Panc1 (cell line): ENCODE measurements at regions not wholly inside any gene's neighbourhood (a gene's known extent, or its start where the extent isn't known, plus 50 kb on each side); places are given as distances from the start of the nearest gene placed in this dataset.

ENCODE experiments used
- ATAC-seq: fragments of 200-7000 bp; cut with Tn5 transposase; 2 replicates; pipeline ENCODE4 v1.9.1; 2020; ENCODE audit warnings: mild to moderate bottlenecking, moderate library complexity
- BruUV-seq: library from RNA; stranded (reverse); fragments of 400-500 nt; replicated peaks from 2 replicates; lab custom pipeline; 2021; lab: Mats Ljungman, UMichigan
- CTCF ChIA-PET: fragments of 300-600 bp; sonication (Branson Sonifier 250); formaldehyde crosslinking; loops from one replicate; lab custom pipeline; 2022; ENCODE audit warnings: antibody characterized with exemption; lab: Charles Lee
- POLR2A ChIA-PET: fragments of 300-600 bp; sonication (Branson Sonifier 250); formaldehyde crosslinking; loops from one replicate; lab custom pipeline; 2022; ENCODE audit warnings: antibody characterized with exemption; lab: Charles Lee
- DNase-seq: peaks from one replicate; pipeline ENCODE4 v3.0.0-alpha.2; 2010; ENCODE audit warnings: low read depth, low spot score
- H3K27ac ChIP-seq: 2 replicates; pipeline ENCODE4 v1.5.1; 2011; ENCODE audit warnings: mild to moderate bottlenecking, low read length, inconsistent platforms
- H3K27me3 ChIP-seq: fragments of 200-500 bp; sonication (Bioruptor generic); 2 replicates; pipeline ENCODE4 v1.6.0; 2014; ENCODE audit warnings: low read length, inconsistent platforms; ENCODE audit not compliant: control insufficient read depth, insufficient read depth
- H3K36me3 ChIP-seq: fragments of 200-500 bp; sonication (Bioruptor generic); 2 replicates; pipeline ENCODE4 v1.5.1; 2014; ENCODE audit warnings: inconsistent platforms, mild to moderate bottlenecking, low read length, moderate library complexity; ENCODE audit not compliant: control insufficient read depth, insufficient read depth
- H3K4me1 ChIP-seq: 2 replicates; pipeline ENCODE4 v1.5.1; 2011; ENCODE audit warnings: inconsistent platforms, mild to moderate bottlenecking, low read length, moderate library complexity; ENCODE audit not compliant: control insufficient read depth, insufficient read depth
- H3K4me3 ChIP-seq, 2 experiments: 2 replicates each; pipeline ENCODE4 v1.5.1; 2011 to 2012; ENCODE audit warnings: low read depth in 2 of 2, low read length in 2 of 2, mild to moderate bottlenecking in 2 of 2, inconsistent platforms in 1 of 2, moderate library complexity in 1 of 2
- H3K9me3 ChIP-seq: fragments of 200-500 bp; sonication (Bioruptor generic); 2 replicates; pipeline ENCODE4 v1.5.1; 2014; ENCODE audit warnings: low read depth, mild to moderate bottlenecking, inconsistent platforms, low read length, moderate library complexity; ENCODE audit not compliant: control insufficient read depth, insufficient read depth
- CTCF ChIP-seq: fragments of 450-650 bp; IDR thresholded peaks from 2 replicates; pipeline ENCODE4 v1.5.1; 2017; ENCODE audit warnings: mild to moderate bottlenecking
- POLR2AphosphoS5 ChIP-seq: IDR thresholded peaks from 2 replicates; pipeline ENCODE4 v1.6.1; 2012; ENCODE audit warnings: mild to moderate bottlenecking, low read depth, low read length, moderate library complexity
- SIN3A ChIP-seq: IDR thresholded peaks from 2 replicates; pipeline ENCODE4 v1.6.1; 2012; ENCODE audit warnings: low read depth, mild to moderate bottlenecking, low read length, moderate library complexity, borderline replicate concordance; ENCODE audit not compliant: insufficient read depth
- TCF7L2 ChIP-seq: IDR thresholded peaks from 2 replicates; pipeline ENCODE4 v1.6.1; 2011; ENCODE audit warnings: mild to moderate bottlenecking, low read depth, low read length, inconsistent platforms
- in situ Hi-C: cut with HindIII; loops from 2 replicates; pipeline ENCODE4 v1.10.0; 2016; ENCODE audit warnings: low sequenced_read_pairs, low pct_unique_long_range_greater_than_20kb
- intact Hi-C: fragments of 100-400 bp; cut with micrococcal nuclease; formaldehyde crosslinking; loops from one replicate; pipeline ENCODE4 v1.10.0; 2022; ENCODE audit not compliant: unreplicated experiment
- TF ChIP-seq, protein P1 (sequence below), 2 experiments: IDR thresholded peaks; 2 replicates each; pipeline ENCODE4 v1.6.1; 2011 to 2012; ENCODE audit warnings: low read depth in 2 of 2, control low read depth in 1 of 2, low read length in 1 of 2, mild to moderate bottlenecking in 1 of 2, moderate library complexity in 1 of 2; ENCODE audit not compliant: insufficient read depth in 1 of 2

DNA sequence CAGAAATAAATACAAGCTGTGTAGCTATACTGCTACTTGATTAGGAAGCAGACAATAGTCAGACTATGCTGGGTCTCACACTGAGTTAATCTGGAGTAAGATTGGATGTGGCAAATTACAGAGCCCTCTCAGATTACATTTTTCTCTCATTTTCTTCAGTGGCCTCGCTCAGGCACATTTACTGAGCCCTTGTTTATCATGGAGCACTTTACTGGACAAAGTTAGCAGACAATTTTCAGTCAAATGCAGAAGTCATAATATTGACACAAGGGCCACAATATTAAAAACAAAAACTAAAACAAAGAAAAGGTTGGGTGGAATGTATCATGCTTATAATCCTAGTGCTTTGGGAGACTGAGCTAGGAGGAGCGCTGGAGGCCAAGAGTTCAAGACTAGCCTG lies 95.0 kb upstream of the MAP3K7 start:
- BruUV-seq: no TSS peak
- Histone ChIP-seq H3K27me3 (peaks cover 2% of the 10 kb centered on the region; the same call in 1 of the 2 replicates), H3K4me3 (no peak overlapping the region), H3K27ac (no peak overlapping the region), H3K9me3 (no peaks in the 10 kb centered on the region), H3K4me1 (no peaks in the 10 kb centered on the region), H3K36me3 (no peaks in the 10 kb centered on the region)
- intact Hi-C loops: no loop called here
- in situ Hi-C loops: no loop called here
- no peak for TF ChIP-seq POLR2AphosphoS5
- no peak for TF ChIP-seq SIN3A
- TF ChIP-seq CTCF: no peak
- no peak for TF ChIP-seq TCF7L2
- TF ChIP-seq, protein P1, sequence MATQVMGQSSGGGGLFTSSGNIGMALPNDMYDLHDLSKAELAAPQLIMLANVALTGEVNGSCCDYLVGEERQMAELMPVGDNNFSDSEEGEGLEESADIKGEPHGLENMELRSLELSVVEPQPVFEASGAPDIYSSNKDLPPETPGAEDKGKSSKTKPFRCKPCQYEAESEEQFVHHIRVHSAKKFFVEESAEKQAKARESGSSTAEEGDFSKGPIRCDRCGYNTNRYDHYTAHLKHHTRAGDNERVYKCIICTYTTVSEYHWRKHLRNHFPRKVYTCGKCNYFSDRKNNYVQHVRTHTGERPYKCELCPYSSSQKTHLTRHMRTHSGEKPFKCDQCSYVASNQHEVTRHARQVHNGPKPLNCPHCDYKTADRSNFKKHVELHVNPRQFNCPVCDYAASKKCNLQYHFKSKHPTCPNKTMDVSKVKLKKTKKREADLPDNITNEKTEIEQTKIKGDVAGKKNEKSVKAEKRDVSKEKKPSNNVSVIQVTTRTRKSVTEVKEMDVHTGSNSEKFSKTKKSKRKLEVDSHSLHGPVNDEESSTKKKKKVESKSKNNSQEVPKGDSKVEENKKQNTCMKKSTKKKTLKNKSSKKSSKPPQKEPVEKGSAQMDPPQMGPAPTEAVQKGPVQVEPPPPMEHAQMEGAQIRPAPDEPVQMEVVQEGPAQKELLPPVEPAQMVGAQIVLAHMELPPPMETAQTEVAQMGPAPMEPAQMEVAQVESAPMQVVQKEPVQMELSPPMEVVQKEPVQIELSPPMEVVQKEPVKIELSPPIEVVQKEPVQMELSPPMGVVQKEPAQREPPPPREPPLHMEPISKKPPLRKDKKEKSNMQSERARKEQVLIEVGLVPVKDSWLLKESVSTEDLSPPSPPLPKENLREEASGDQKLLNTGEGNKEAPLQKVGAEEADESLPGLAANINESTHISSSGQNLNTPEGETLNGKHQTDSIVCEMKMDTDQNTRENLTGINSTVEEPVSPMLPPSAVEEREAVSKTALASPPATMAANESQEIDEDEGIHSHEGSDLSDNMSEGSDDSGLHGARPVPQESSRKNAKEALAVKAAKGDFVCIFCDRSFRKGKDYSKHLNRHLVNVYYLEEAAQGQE (IDR thresholded peaks at IDR 0.05; ENCODE audit: insufficient read depth in 1 of 2, low read depth in 2 of 2, low read length in 1 of 2): no peak
- DNase-seq (no peak), ATAC-seq (no peak)
- POLR2A ChIA-PET: no interaction called here
- CTCF ChIA-PET: no interaction called here

DNA sequence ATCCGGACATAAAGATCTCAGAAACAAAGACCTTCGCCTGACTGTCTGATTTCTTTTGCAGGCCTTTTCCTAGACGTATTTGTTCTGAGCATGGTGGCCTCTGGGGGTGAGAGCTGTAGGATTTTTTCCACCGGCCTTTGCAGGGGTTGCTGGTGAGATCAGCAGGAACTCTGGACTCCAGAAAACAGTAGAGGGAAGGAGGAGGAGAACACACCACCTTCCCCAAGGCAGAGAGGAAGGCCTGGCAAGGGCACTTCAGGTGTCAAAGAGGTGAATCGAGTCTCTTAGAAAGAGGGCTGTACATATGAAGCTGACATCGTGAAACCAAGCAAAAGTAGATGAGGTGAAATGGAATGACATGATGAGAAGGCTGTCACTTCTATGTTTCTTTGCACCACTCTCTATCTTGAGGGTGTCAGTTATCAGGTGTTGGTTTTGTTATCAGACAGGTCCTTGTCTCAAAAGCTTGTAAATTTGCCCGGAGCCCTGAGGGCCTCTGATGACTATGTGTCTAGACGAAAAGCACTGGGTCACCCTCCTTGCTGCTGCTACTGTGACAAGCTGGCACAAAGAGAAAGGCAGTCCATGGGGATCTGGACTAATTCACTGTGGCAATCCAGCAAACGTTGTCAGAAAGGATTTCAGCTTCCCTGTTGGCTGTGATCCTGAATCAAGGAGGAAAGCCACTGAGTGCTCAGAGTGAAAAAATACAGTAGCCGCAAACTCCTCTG lies 91.3 kb upstream of the MAP3K7 start:
- BruUV-seq: no TSS peak
- DNase-seq (no peak), ATAC-seq (no peak)
- H3K27me3 ChIP-seq: peaks cover 2% of the 10 kb centered on the region; the same call in 1 of the 2 replicates
- no peaks in the 10 kb centered on the region for H3K4me1 ChIP-seq
- POLR2A ChIA-PET: no interaction called here
- no peak overlapping the region for H3K27ac ChIP-seq
- no peak overlapping the region for H3K4me3 ChIP-seq
- TF ChIP-seq POLR2AphosphoS5 (no peak), CTCF (no peak), TCF7L2 (no peak), SIN3A (no peak)
- TF ChIP-seq, protein P1 (IDR thresholded peaks at IDR 0.05; ENCODE audit: insufficient read depth in 1 of 2, low read depth in 2 of 2, low read length in 1 of 2): no peak
- in situ Hi-C loops: no loop called here
- no peaks in the 10 kb centered on the region for H3K9me3 ChIP-seq
- intact Hi-C loops: no loop called here
- H3K36me3 ChIP-seq: no peaks in the 10 kb centered on the region
- CTCF ChIA-PET: no interaction called here
